Erythroblast (primary cell): ENCODE measurements at regions not wholly inside any gene's neighbourhood (a gene's known extent, or its start where the extent isn't known, plus 50 kb on each side); places are given as distances from the start of the nearest gene placed in this dataset.

Experiments
- GATA1 ChIP-seq: IDR thresholded peaks from 2 replicates; pipeline ENCODE4 v1.6.1; 2011; ENCODE audit warnings: low read depth, mild to moderate bottlenecking, control low read depth, low read length, moderate library complexity
- POLR2A ChIP-seq: IDR thresholded peaks from 2 replicates; pipeline ENCODE4 v1.6.1; 2011; ENCODE audit warnings: mild to moderate bottlenecking, low read length

GRCh38 chr15:56816781-56817180 is 83.5 kb upstream of the ZNF280D start:
- TF ChIP-seq POLR2A (no peak), GATA1 (no peak)
